HEK293 (cell line): ENCODE measurements at regions not wholly inside any gene's neighbourhood (a gene's known extent, or its start where the extent isn't known, plus 50 kb on each side); places are given as distances from the start of the nearest gene placed in this dataset.

Experiments used
- CTCF ChIA-PET: fragments of 350-600 bp; formaldehyde crosslinking; extraction: SDS; loops from one replicate; lab custom pipeline; 2021; ENCODE audit warnings: antibody characterized with exemption; lab: Yijun Ruan, JAX
- POLR2A ChIA-PET: fragments of 300-600 bp; formaldehyde crosslinking; extraction: SDS; loops from one replicate; lab custom pipeline; 2020; ENCODE audit warnings: antibody characterized with exemption, inconsistent platforms; lab: Yijun Ruan, JAX
- H3K27ac ChIP-seq: fragments of 200-500 bp; sonication (Bioruptor generic); 2 replicates; pipeline ENCODE4 v1.5.1; 2014; ENCODE audit warnings: low read depth, low read length, control low read depth, inconsistent platforms; ENCODE audit errors: extremely low read depth
- H3K36me3 ChIP-seq, 2 experiments: fragments of 200-500 bp in 1 of 2; sonication (Bioruptor generic) in 1 of 2; 1 replicate in 1 of 2; 2 replicates in 1 of 2; pipeline ENCODE4 v1.5.1; 2014 to 2017; ENCODE audit warnings: inconsistent platforms in 2 of 2, low read length in 2 of 2; ENCODE audit not compliant: control insufficient read depth in 2 of 2, insufficient read depth in 1 of 2
- H3K4me1 ChIP-seq: fragments of 200-500 bp; sonication (Bioruptor generic); 2 replicates; pipeline ENCODE4 v1.5.1; 2014; ENCODE audit warnings: mild to moderate bottlenecking, low read length, inconsistent platforms; ENCODE audit not compliant: control insufficient read depth, insufficient read depth
- H3K4me3 ChIP-seq: 2 replicates; pipeline ENCODE4 v1.5.1; 2011; ENCODE audit warnings: low read depth, mild to moderate bottlenecking, control low read depth, low read length, moderate library complexity
- H3K9me3 ChIP-seq: fragments of 200-500 bp; sonication (Bioruptor generic); 2 replicates; pipeline ENCODE4 v1.5.1; 2014; ENCODE audit warnings: low read depth, low read length, inconsistent platforms; ENCODE audit not compliant: control insufficient read depth, insufficient read depth
- KLF10 ChIP-seq: fragments of 450-650 bp; IDR thresholded peaks from 2 replicates; pipeline ENCODE4 v1.5.1; 2018; ENCODE audit warnings: missing biosample characterization, mild to moderate bottlenecking, missing genetic modification characterization
- KLF17 ChIP-seq: fragments of 450-650 bp; formaldehyde crosslinking; IDR thresholded peaks from 2 replicates; pipeline ENCODE4 v1.5.1; 2016; ENCODE audit warnings: missing biosample characterization, missing genetic modification characterization
- PBX3 ChIP-seq: sonication (generic); formaldehyde crosslinking; IDR thresholded peaks from 2 replicates; pipeline ENCODE4 v1.8.1; 2022; ENCODE audit warnings: mild to moderate bottlenecking, moderate library complexity, missing genetic modification reagents
- PRDM1 ChIP-seq: fragments of 450-650 bp; formaldehyde crosslinking; IDR thresholded peaks from 2 replicates; pipeline ENCODE4; 2016; ENCODE audit warnings: missing biosample characterization, missing genetic modification characterization
- TSHZ1 ChIP-seq: fragments of 450-650 bp; formaldehyde crosslinking; IDR thresholded peaks from 2 replicates; pipeline ENCODE4 v1.5.1; 2016; ENCODE audit warnings: missing biosample characterization, missing genetic modification characterization, borderline replicate concordance
- WT1 ChIP-seq: fragments of 450-650 bp; formaldehyde crosslinking; IDR thresholded peaks from 2 replicates; pipeline ENCODE4 v1.5.1; 2016; ENCODE audit warnings: missing biosample characterization, missing genetic modification characterization
- ZNF148 ChIP-seq: fragments of 450-650 bp; formaldehyde crosslinking; IDR thresholded peaks from 2 replicates; pipeline ENCODE4 v1.5.0; 2017; ENCODE audit warnings: missing biosample characterization, missing genetic modification characterization, borderline replicate concordance
- ZNF214 ChIP-seq: fragments of 450-650 bp; formaldehyde crosslinking; IDR thresholded peaks from 2 replicates; pipeline ENCODE4 v1.5.1; 2017; ENCODE audit warnings: missing biosample characterization, mild to moderate bottlenecking, missing genetic modification characterization, borderline replicate concordance
- ZNF302 ChIP-seq: fragments of 450-650 bp; formaldehyde crosslinking; IDR thresholded peaks from 2 replicates; pipeline ENCODE4 v1.5.1; 2016; ENCODE audit warnings: missing biosample characterization, missing genetic modification characterization, low read depth
- ZNF391 ChIP-seq: fragments of 450-650 bp; formaldehyde crosslinking; IDR thresholded peaks from 2 replicates; pipeline ENCODE4 v1.5.1; 2016; ENCODE audit warnings: low read depth, missing biosample characterization, missing genetic modification characterization, borderline replicate concordance
- ZNF423 ChIP-seq: fragments of 450-650 bp; formaldehyde crosslinking; IDR thresholded peaks from 2 replicates; pipeline ENCODE4 v1.5.1; 2016; ENCODE audit warnings: missing biosample characterization, missing genetic modification characterization
- ZNF48 ChIP-seq: fragments of 450-650 bp; formaldehyde crosslinking; IDR thresholded peaks from 2 replicates; pipeline ENCODE4 v1.5.1; 2016; ENCODE audit warnings: missing biosample characterization, missing genetic modification characterization
- ZNF521 ChIP-seq: fragments of 450-650 bp; formaldehyde crosslinking; IDR thresholded peaks from 2 replicates; pipeline ENCODE4 v1.5.1; 2017; ENCODE audit warnings: missing biosample characterization, mild to moderate bottlenecking, missing genetic modification characterization
- ZNF555 ChIP-seq: fragments of 450-650 bp; formaldehyde crosslinking; conservative IDR thresholded peaks from 2 replicates; pipeline ENCODE4 v1.5.1; 2017; ENCODE audit warnings: missing biosample characterization, mild to moderate bottlenecking, missing genetic modification characterization, inconsistent platforms
- ZNF610 ChIP-seq: fragments of 450-650 bp; formaldehyde crosslinking; IDR thresholded peaks from 2 replicates; pipeline ENCODE4 v1.5.1; 2016; ENCODE audit warnings: missing biosample characterization, missing genetic modification characterization, borderline replicate concordance
- ZNF623 ChIP-seq: fragments of 450-650 bp; formaldehyde crosslinking; IDR thresholded peaks from 2 replicates; pipeline ENCODE4 v1.5.1; 2016; ENCODE audit warnings: missing biosample characterization, missing genetic modification characterization
- ZNF707 ChIP-seq: fragments of 450-650 bp; formaldehyde crosslinking; IDR thresholded peaks from 2 replicates; pipeline ENCODE4 v1.5.1; 2016; ENCODE audit warnings: missing biosample characterization, missing genetic modification characterization
- ZNF747 ChIP-seq: fragments of 450-650 bp; formaldehyde crosslinking; IDR thresholded peaks from 2 replicates; pipeline ENCODE4 v1.5.1; 2016; ENCODE audit warnings: missing biosample characterization, missing genetic modification characterization
- ZNF777 ChIP-seq: fragments of 450-650 bp; formaldehyde crosslinking; IDR thresholded peaks from 2 replicates; pipeline ENCODE4 v1.5.1; 2017; ENCODE audit warnings: missing biosample characterization, missing genetic modification characterization, borderline replicate concordance
- ZNF792 ChIP-seq: fragments of 450-650 bp; formaldehyde crosslinking; IDR thresholded peaks from 2 replicates; pipeline ENCODE4 v1.5.1; 2016; ENCODE audit warnings: missing biosample characterization, missing genetic modification characterization

- TF ChIP-seq KLF10 (tag by site-specific recombination) (no peak), ZNF623 (tag by site-specific recombination) (no peak), ZNF747 (tag by site-specific recombination) (no peak), ZNF302 (tag by site-specific recombination) (no peak), ZNF148 (tag by site-specific recombination) (no peak), TSHZ1 (tag by site-specific recombination) (no peak)
- TF ChIP-seq, all 188 proteins: peak for 0
Observed at GRCh38 chr1:4265836-4266235, 365.8 kb upstream of the C1orf174 start (continued).

- no peak for TF ChIP-seq ZNF777 (tag by site-specific recombination)
- no peak for TF ChIP-seq ZNF707 (tag by site-specific recombination)
- no peak for TF ChIP-seq KLF17 (tag by site-specific recombination)
- TF ChIP-seq PRDM1 (tag by site-specific recombination) = no peak
- H3K4me3 ChIP-seq = no peak overlapping the region
Observed at GRCh38 chr1:4267381-4268261, 367.5 kb upstream of the C1orf174 start.

GRCh38 chr1:4268262-4268888 is 368.3 kb upstream of the C1orf174 start:
- Histone ChIP-seq H3K9me3 (no peaks in the 10 kb centered on the region), H3K27ac (no peak overlapping the region), H3K4me3 (no peak overlapping the region), H3K36me3 (no peaks in the 10 kb centered on the region), H3K4me1 (no peaks in the 10 kb centered on the region)
- ChIA-PET CTCF (no interaction called here), POLR2A (no interaction called here)
- TF ChIP-seq ZNF555 (tag by site-specific recombination) (no peak), ZNF610 (tag by site-specific recombination) (no peak), ZNF521 (tag by site-specific recombination) (no peak), ZNF391 (tag by site-specific recombination) (no peak), ZNF423 (no peak), PBX3 (CRISPR knock-in tag) (no peak), ZNF214 (tag by site-specific recombination) (no peak), ZNF792 (no peak), WT1 (tag by site-specific recombination) (no peak), ZNF48 (no peak)

More at GRCh38 chr1:4267381-4268261, 367.5 kb upstream of the C1orf174 start:
- ChIA-PET CTCF (no interaction called here), POLR2A (no interaction called here)
- Histone ChIP-seq H3K9me3 (no peaks in the 10 kb centered on the region), H3K4me1 (no peaks in the 10 kb centered on the region), H3K27ac (no peak overlapping the region), H3K36me3 (no peaks in the 10 kb centered on the region)
